ENCODE measurements at regions not wholly inside any gene's neighbourhood (a gene's known extent, or its start where the extent isn't known, plus 50 kb on each side); places are given as distances from the start of the nearest gene placed in this dataset.

DNA sequence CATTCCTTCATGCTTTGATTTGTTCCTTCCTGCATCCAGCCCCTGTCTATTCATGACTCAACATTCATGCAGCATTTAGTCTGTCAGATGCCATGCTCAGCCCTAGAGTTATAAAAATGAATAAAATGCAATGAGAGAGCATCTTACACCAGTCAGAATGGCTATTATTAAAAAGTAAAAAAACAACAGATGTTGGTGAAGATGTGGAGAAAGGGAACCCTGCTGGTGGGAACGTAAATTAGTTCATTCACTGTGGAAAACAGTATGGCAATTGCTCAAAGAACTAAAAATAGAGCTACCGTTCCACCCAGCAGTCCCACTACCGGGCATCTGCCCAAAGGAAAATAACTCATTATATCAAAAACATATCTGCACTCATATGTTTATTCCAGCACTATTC is 70.0 kb upstream of the GTF3A start:
- TF ChIP-seq, protein P1, sequence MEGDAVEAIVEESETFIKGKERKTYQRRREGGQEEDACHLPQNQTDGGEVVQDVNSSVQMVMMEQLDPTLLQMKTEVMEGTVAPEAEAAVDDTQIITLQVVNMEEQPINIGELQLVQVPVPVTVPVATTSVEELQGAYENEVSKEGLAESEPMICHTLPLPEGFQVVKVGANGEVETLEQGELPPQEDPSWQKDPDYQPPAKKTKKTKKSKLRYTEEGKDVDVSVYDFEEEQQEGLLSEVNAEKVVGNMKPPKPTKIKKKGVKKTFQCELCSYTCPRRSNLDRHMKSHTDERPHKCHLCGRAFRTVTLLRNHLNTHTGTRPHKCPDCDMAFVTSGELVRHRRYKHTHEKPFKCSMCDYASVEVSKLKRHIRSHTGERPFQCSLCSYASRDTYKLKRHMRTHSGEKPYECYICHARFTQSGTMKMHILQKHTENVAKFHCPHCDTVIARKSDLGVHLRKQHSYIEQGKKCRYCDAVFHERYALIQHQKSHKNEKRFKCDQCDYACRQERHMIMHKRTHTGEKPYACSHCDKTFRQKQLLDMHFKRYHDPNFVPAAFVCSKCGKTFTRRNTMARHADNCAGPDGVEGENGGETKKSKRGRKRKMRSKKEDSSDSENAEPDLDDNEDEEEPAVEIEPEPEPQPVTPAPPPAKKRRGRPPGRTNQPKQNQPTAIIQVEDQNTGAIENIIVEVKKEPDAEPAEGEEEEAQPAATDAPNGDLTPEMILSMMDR (IDR thresholded peaks at IDR 0.05): no peak
- TF ChIP-seq POLR2A (IDR thresholded peaks at IDR 0.05): no peak

Measured in thyroid gland (tissue), 4 donors.